ENCODE measurements at regions not wholly inside any gene's neighbourhood (a gene's known extent, or its start where the extent isn't known, plus 50 kb on each side); places are given as distances from the start of the nearest gene placed in this dataset.
"Not testable (repeated sequence)": the region's sequence is repeated elsewhere in the genome, so short reads cannot be mapped to it uniquely, and the experiment has no call there.

DNA sequence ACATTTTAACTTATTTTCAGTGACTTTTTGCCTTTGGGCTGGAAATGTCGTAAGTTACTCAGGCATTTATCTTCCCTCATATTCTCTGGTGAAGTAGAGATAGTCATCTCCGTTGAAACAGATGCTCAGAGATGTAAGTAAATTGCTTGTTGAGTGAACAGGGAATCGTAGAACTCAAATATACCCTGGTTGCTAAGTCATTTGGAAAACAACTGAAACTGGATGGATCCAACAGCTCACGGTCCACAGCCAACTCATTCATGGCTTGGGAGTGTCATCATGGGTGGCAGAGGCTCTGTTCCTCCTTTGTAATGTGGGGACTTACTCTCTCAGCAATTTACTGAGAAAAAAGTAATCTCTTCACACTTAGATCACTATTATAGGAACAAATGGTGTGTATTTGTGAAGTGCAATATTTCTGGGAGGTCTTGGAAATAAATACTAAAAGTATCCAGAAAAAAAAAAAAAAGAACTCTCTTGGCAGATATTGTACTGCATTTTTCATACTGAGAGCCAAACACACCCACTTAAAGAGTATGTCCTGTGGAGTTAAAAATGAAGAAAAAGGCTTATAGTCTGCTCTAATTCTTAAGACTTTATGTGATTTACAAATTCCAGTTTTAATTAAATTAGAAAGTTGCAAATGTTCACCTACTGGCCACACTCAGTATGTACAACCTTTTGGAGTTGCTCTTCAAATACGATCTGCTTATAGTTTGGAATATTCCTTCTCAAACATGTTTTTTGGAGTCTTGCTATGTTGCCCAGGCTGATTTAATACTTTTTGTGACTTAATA, 107.4 kb downstream of the LEPR start:
- DNase-seq, result no peak

DNA sequence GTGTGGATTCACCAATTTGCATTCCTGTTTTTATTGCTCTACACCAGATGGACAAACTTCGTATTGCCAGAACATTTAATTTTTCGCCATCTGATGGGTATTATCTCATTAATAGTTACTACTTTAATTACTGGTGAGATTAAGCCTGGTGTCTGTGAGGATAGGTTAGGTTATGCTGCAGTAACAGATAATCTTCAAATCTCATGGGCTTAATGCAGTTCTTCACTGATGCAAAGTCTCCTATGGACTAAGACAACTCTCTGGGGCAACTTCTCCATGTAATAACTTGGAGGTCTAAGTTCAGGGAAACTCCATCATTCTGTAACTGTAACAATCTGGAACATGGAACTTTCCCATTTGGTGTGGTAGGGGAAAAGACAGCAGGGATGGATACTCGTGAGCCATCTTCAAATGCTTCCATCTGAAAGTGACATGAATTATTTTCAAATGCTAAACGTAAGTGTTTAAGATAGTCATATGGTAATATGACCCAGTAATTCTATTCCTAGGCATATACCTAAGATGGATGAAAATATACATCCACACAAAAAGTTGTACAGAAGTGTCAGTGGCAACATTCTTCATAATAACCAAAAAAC, 111.6 kb downstream of the LEPR start:
- no peak for DNase-seq

GRCh38 chr1:65535981-65536380, 115.5 kb downstream of the LEPR start:
- no peak for DNase-seq

GRCh38 chr1:65538086-65538485, 117.6 kb downstream of the LEPR start:
- DNase-seq, result no peak

DNA sequence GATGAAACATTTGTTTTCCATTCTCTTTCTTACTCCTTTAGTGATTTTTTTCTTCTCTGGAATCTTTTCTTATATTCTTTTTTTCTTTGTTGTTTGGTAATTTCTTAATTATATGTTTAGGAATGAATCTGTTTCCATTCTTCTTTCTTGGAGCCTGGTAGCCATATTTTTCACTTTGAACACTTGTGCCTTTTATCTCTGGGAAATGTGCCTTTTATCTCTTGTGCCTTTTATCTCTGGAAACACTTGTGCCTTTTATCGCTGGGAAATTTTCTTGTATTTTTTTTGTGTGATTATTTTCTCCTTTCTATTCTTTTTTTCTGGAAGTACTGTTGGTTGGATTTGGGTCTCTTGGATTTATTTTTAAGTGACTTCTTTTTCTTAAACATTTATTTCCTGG, 118.2 kb downstream of the LEPR start:
- DNase-seq, result no peak

DNA sequence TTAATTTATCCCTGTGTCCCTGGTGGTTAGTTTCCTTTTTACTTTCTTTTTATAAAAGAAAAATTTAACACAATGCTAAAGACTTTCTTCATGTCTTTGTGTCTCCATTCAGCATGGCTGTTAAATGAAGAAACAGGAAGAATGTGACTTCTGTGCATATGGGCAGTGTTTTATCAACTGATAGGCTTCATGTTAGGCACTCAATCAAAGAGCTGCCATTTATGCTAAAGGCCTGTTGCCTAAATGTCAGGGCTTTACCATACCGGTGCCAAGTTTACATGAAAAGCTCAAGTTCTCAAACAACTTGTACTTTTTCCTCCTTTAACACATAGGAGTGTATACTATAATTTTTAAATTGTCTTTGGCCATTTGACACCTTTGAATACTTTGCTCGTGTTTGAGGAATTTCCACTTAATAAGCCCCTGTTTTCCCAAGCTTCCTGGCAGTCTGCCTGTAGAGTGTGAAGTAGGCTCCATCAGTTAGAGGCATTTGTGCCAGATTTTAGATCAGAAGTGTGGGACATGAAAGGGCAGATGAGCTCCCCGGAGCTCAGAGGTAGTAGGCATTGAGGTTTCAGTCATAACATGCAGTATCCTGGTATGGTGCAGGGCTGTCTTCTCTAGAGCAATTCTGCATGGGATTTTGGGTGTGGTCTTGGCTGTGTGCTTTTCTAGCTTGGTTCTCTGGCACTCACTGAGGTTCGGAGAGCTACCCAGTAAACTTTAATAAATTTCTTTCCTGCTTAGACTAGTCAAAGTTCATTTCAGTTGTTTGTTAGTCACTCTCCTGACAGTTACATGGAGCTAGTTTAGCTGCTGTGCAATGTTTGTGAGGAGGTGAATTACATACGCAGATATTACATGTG, 119.0 kb downstream of the LEPR start:
- no peak for DNase-seq

GRCh38 chr1:65541161-65541560, 120.7 kb downstream of the LEPR start:
- no peak for DNase-seq

- no peak for DNase-seq
Measured at GRCh38 chr1:65541865-65542264, 121.4 kb downstream of the LEPR start.

DNA sequence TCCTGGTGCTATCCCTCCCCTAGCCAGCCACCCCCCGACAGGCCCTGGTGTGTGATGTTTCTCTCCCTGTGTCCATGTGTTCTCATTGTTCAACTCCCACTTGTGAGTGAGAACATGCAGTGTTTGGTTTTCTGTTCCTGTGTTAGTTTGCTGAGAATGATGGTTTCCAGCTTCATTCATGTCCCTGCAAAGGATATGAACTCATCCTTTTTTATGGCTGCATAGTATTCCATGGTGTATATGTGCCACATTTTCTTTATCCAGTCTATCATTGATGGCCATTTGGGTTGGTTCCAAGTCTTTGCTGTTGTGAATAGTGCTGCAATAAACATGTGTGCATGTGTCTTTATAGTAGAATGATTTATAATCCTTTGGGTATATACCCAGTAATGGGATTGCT, 122.1 kb downstream of the LEPR start:
- DNase-seq, result not testable (repeated sequence)

- DNase-seq, result not testable (repeated sequence)
Measured at GRCh38 chr1:65550306-65551010, 130.0 kb downstream of the LEPR start.

- DNase-seq, result not testable (repeated sequence)
Measured at GRCh38 chr1:65552484-65552883, 132.0 kb downstream of the LEPR start.

DNA sequence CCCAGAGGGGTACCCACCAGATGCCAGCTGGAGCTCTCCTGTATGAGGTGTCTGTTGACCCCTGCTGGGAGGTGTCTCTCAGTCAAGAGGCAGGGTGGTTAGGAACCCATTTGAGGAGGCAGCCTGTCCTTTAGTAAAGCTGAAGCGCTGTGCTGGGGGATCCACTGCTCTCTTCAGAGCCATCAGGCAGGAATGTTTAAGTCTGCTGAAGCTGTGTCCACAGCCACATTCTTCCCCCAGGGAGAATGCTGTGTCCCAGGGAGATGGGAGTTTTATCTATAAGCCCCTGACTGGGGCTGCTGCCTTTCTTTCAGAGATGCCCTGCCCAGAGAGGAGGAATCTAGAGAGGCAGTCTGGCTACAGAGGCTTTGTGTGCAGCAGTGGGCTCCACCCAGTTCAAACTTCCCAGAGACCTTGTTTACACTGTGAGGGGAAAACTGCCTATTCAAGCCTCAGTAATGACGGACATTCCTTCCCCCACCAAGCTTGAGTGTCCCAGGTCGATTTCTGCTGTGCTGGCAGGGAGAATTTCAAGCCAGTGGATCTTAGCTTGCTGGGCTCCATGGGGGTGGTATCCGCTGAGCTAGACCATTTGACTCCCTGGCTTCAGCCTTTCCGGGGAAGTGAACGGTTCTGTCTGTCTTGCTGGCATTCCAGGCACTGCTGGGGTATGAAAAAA, 133.8 kb downstream of the LEPR start:
- DNase-seq, result not testable (repeated sequence)

DNA sequence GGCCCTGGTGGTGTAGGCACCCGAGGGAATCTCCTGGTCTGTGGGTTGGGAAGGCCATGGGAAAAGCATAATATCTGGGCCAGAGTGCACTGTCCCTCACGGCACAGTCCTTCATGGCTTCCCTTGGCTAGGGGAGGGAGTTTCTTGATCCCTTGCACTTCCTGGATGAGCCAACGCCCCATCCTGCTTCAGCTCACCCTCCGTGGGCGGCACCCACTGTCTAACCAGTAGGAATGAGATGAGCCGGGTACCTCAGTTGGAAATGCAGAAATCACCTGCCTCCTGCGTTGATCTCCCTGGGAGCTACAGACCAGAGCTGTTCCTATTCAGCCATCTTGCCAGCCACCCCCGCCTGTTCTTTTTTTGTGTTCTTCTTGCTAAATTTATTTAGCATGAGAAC, 134.4 kb downstream of the LEPR start:
- no peak for DNase-seq

DNA sequence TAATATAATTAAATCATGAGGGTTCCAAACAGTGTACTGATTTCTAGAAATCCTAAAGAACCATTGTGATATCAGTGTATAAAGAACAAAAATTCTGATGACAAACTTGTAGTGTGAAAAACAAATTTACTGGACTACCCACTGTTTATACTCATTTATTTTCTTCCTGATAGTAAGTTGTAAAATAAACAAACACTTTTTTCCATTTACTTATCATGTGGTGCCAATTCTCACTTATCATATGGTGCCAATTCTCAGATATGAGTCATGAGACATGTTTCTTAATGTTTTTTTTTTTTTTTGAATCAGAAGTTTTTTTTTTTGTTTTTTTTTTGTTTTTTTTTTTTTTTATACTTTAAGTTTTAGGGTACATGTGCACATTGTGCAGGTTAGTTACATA, 137.7 kb downstream of the LEPR start:
- no peak for DNase-seq

DNA sequence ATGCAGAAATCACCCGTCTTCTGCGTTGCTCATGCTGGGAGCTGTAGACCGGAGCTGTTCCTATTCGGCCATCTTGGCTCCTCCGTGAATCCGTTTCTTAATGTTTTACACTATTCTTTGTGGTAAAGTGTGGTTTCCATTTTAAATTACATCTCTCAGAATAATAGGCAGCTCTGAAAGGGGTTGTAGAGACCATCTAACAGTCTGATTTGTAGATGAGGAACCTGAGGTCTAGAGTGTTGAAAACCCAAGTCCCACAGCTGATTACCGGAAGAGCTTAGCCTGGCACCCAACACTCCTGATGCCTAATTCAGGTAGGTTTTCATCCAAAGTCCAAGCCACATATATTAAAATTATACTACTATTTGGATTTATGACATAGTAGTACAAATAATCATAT, 144.0 kb downstream of the LEPR start:
- DNase-seq, result no peak

DNA sequence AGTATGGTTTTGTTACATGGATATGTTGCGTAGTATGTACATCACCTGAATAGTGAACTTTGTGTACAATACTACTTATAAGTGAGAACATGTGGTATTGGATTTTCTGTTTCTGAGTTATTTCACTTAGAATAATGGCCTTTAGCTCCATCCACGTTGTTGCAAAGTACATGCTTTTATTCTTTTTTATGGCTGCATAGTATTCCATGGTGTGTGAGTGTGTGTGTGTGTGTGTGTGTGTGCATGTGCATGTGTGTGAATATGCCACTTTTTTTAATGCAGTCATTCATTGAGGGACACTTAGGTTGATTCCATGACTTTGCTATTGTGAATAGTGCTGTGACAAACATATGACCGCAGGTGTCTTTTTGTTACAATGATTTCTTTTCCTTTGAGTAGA, 147.8 kb downstream of the LEPR start:
- no peak for DNase-seq

GRCh38 chr1:65572701-65573421, 152.4 kb downstream of the LEPR start:
- no peak for DNase-seq

- no peak for DNase-seq
Measured at GRCh38 chr1:65577278-65577677, 156.8 kb downstream of the LEPR start.

DNA sequence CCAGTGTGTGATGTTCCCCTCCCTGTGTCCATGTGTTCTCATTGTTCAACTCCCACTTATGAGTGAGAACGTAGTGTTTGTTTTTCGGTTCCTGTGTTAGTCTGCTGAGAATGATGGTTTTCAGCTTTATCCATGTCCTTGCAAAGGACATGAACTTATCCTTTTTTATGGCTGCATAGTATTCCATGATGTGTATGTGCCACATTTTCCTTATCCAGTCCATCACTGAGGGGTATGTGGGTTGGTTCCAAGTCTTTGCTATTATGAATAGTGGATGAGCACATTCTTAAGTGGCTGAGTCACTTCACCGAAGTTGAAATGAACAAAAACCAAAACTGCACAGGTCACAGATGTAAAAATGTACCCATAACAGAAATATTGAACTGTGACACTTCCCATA, 157.5 kb downstream of the LEPR start:
- DNase-seq, result not testable (repeated sequence)

- no peak for DNase-seq
Measured at GRCh38 chr1:65581119-65581518, 160.7 kb downstream of the LEPR start.

DNA sequence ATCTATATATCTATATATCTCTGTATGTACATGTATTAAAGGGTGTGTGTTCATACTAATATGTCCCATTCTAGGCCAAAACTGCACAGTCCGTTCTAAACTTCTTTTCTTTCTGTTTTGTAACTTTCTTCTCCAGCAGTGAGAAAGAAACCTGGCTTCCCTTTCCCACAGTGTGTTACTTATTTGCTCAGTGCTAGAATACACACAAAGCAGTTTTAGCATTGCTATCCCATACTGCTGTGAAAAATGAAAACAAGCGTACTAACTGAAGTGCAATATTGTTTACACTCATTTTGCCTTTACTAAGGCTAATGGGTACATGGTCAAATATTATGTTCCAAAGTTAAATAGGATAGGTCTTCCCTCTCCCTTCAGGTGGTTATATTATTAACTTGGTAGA, 163.9 kb downstream of the LEPR start:
- no peak for DNase-seq

DNA sequence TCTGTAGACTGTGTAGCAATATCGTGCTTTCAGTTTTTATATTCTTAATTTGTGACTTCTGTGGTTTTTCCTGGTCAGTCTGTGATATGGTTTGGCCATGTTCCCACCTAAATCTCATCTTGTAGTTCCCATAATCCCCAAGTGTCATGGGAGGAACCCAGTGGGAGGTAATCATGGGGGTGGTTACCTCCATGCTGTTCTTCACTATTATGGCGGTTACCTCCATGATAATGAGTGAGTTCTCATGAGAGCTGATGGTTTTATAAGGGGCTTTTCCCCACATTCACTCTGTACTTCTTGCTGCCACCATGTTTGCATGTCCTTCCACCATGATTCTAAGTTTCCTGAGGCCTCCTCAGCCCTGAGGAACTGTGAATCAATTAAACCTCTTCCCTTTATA, 169.8 kb downstream of the LEPR start:
- DNase-seq, result no peak

Data from COR-L47 (cell line).